NCI-H2107 treated with DMSO at 0.1 percent for 48 hours (cell line): ENCODE measurements at regions not wholly inside any gene's neighbourhood (a gene's known extent, or its start where the extent isn't known, plus 50 kb on each side); places are given as distances from the start of the nearest gene placed in this dataset.

Source experiments
- DNase-seq: peaks from one replicate; lab custom pipeline; 2025; ENCODE audit not compliant: unreplicated experiment; lab: John Stamatoyannopoulos, UW

GRCh38 chr6:40642190-40642589, 55.0 kb upstream of the LRFN2 start:
- no peak for DNase-seq

GRCh38 chr6:40640599-40641227, 53.5 kb upstream of the LRFN2 start:
- DNase-seq: no peak
